ENCODE measurements at regions not wholly inside any gene's neighbourhood (a gene's known extent, or its start where the extent isn't known, plus 50 kb on each side); places are given as distances from the start of the nearest gene placed in this dataset.

- no TSS peak for BruUV-seq (replicated peaks)
These were observed 65.6 kb downstream of the PLCE1 start for GRCh38 chr10:94059178-94059883.

GRCh38 chr10:94061026-94061425 lies 67.3 kb downstream of the PLCE1 start:
- Histone ChIP-seq H3K79me2 (ENCODE audit: insufficient read depth, low read depth, low read length) (no peaks in the 10 kb centered on the region), H2AFZ (ENCODE audit: low read length) (no peak overlapping the region), H3K9me3 (ENCODE audit: low read length) (no peaks in the 10 kb centered on the region), H3K4me1 (ENCODE audit: insufficient read depth, low read length, poor library complexity, severe bottlenecking) (no peaks in the 10 kb centered on the region), H3K4me3 (ENCODE audit: low read depth, low read length, poor library complexity, severe bottlenecking) (no peak overlapping the region), H3K27ac (ENCODE audit: low read depth, low read length, poor library complexity, severe bottlenecking) (no peak overlapping the region), H3K36me3 (ENCODE audit: insufficient read depth, low read length) (no peaks in the 10 kb centered on the region), H4K20me1 (ENCODE audit: insufficient read depth, low read length) (no peaks in the 10 kb centered on the region), H3K4me2 (ENCODE audit: low read length) (no peak overlapping the region), H3K9me2 (ENCODE audit: insufficient read depth, low read length) (no peaks in the 10 kb centered on the region)
- no peak for DNase-seq (ENCODE audit: low spot score)
- BruUV-seq (replicated peaks): no TSS peak
- CTCF ChIA-PET (ENCODE audit: unreplicated experiment): no interaction called here
- intact Hi-C loops (cut with micrococcal nuclease; ENCODE audit: unreplicated experiment): no loop called here
- POLR2A ChIA-PET: interaction anchor here (0.5 kb wide), 1 partner anchor 916 kb away, joined by 3 read pairs; no protein-coding TSS in a partner anchor
- TF ChIP-seq, protein P1, sequence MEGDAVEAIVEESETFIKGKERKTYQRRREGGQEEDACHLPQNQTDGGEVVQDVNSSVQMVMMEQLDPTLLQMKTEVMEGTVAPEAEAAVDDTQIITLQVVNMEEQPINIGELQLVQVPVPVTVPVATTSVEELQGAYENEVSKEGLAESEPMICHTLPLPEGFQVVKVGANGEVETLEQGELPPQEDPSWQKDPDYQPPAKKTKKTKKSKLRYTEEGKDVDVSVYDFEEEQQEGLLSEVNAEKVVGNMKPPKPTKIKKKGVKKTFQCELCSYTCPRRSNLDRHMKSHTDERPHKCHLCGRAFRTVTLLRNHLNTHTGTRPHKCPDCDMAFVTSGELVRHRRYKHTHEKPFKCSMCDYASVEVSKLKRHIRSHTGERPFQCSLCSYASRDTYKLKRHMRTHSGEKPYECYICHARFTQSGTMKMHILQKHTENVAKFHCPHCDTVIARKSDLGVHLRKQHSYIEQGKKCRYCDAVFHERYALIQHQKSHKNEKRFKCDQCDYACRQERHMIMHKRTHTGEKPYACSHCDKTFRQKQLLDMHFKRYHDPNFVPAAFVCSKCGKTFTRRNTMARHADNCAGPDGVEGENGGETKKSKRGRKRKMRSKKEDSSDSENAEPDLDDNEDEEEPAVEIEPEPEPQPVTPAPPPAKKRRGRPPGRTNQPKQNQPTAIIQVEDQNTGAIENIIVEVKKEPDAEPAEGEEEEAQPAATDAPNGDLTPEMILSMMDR (conservative IDR thresholded peaks at IDR 0.05; ENCODE audit: low read length): no peak
- TF ChIP-seq EZH2phosphoT487 (IDR thresholded peaks at IDR 0.05; ENCODE audit: borderline replicate concordance, low read depth, low read length): no peak

More at GRCh38 chr10:94059178-94059883, 65.6 kb downstream of the PLCE1 start:
- H2AFZ ChIP-seq (ENCODE audit: low read length): no peak overlapping the region
- H3K4me2 ChIP-seq (ENCODE audit: low read length): no peak overlapping the region
- intact Hi-C loops (cut with micrococcal nuclease; ENCODE audit: unreplicated experiment): no loop called here
- no peaks in the 10 kb centered on the region for H3K9me3 ChIP-seq (ENCODE audit: low read length)
- no peaks in the 10 kb centered on the region for H3K79me2 ChIP-seq (ENCODE audit: insufficient read depth, low read depth, low read length)
- no peak for DNase-seq (ENCODE audit: low spot score)
- H3K36me3 ChIP-seq (ENCODE audit: insufficient read depth, low read length): no peaks in the 10 kb centered on the region
- no peak overlapping the region for H3K27ac ChIP-seq (ENCODE audit: low read depth, low read length, poor library complexity, severe bottlenecking)
- POLR2A ChIA-PET: no interaction called here
- no peak for TF ChIP-seq EZH2phosphoT487 (IDR thresholded peaks at IDR 0.05; ENCODE audit: borderline replicate concordance, low read depth, low read length)
- TF ChIP-seq, protein P1 (conservative IDR thresholded peaks at IDR 0.05; ENCODE audit: low read length): no peak
- no peak overlapping the region for H3K4me3 ChIP-seq (ENCODE audit: low read depth, low read length, poor library complexity, severe bottlenecking)
- no peaks in the 10 kb centered on the region for H3K9me2 ChIP-seq (ENCODE audit: insufficient read depth, low read length)
- CTCF ChIA-PET (ENCODE audit: unreplicated experiment): no interaction called here
- no peaks in the 10 kb centered on the region for H4K20me1 ChIP-seq (ENCODE audit: insufficient read depth, low read length)
- no peaks in the 10 kb centered on the region for H3K4me1 ChIP-seq (ENCODE audit: insufficient read depth, low read length, poor library complexity, severe bottlenecking)

DNA sequence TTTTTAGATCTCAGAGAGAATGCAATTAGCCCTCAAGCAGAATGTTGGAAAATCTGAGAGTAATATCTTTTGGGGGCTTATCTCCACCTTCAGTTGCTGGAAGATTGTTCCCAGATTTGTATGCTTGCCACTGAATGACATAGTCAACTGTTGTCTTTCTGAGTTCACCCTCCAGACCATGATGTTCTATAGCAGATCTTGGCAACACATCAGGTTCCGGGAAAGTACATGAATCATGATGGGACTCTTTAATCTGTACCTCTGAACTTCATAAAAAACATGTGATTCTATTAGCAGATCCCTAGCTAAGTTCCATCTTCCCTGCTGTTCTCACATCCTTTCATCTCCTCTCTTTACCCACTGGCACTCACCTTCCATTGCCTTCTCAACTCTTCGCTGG lies 68.9 kb downstream of the PLCE1 start:
- Histone ChIP-seq H3K4me1 (ENCODE audit: insufficient read depth, low read length, poor library complexity, severe bottlenecking) (no peaks in the 10 kb centered on the region), H2AFZ (ENCODE audit: low read length) (no peak overlapping the region), H3K4me2 (ENCODE audit: low read length) (no peak overlapping the region), H4K20me1 (ENCODE audit: insufficient read depth, low read length) (no peaks in the 10 kb centered on the region), H3K27ac (ENCODE audit: low read depth, low read length, poor library complexity, severe bottlenecking) (no peak overlapping the region), H3K36me3 (ENCODE audit: insufficient read depth, low read length) (no peaks in the 10 kb centered on the region), H3K9me2 (ENCODE audit: insufficient read depth, low read length) (no peaks in the 10 kb centered on the region), H3K4me3 (ENCODE audit: low read depth, low read length, poor library complexity, severe bottlenecking) (no peak overlapping the region), H3K79me2 (ENCODE audit: insufficient read depth, low read depth, low read length) (no peaks in the 10 kb centered on the region), H3K9me3 (ENCODE audit: low read length) (no peaks in the 10 kb centered on the region)
- BruUV-seq (replicated peaks): no TSS peak
- intact Hi-C loops (cut with micrococcal nuclease; ENCODE audit: unreplicated experiment): no loop called here
- POLR2A ChIA-PET: no interaction called here
- TF ChIP-seq, protein P1 (conservative IDR thresholded peaks at IDR 0.05; ENCODE audit: low read length): no peak
- no peak for TF ChIP-seq EZH2phosphoT487 (IDR thresholded peaks at IDR 0.05; ENCODE audit: borderline replicate concordance, low read depth, low read length)
- CTCF ChIA-PET (ENCODE audit: unreplicated experiment): no interaction called here
- no peak for DNase-seq (ENCODE audit: low spot score)
